SU-DHL-6 (cell line): ENCODE measurements at regions not wholly inside any gene's neighbourhood (a gene's known extent, or its start where the extent isn't known, plus 50 kb on each side); places are given as distances from the start of the nearest gene placed in this dataset.

ENCODE experiments used
- EZH2phosphoT487 ChIP-seq: fragments of 200-600 bp; sonication (generic), shearing (Covaris generic); conservative IDR thresholded peaks from 2 replicates; pipeline ENCODE4 v1.6.1; 2018; ENCODE audit warnings: mild to moderate bottlenecking, antibody characterized with exemption, low read length, moderate library complexity, mixed read lengths
- TF ChIP-seq, protein P1 (sequence below): fragments of 200-600 bp; sonication (generic); IDR thresholded peaks from one replicate; pipeline ENCODE4 v1.5.1; 2017; ENCODE audit warnings: antibody characterized with exemption, mild to moderate bottlenecking, low read length, moderate library complexity; ENCODE audit not compliant: insufficient read depth, poor library complexity, severe bottlenecking

- TF ChIP-seq, protein P1, sequence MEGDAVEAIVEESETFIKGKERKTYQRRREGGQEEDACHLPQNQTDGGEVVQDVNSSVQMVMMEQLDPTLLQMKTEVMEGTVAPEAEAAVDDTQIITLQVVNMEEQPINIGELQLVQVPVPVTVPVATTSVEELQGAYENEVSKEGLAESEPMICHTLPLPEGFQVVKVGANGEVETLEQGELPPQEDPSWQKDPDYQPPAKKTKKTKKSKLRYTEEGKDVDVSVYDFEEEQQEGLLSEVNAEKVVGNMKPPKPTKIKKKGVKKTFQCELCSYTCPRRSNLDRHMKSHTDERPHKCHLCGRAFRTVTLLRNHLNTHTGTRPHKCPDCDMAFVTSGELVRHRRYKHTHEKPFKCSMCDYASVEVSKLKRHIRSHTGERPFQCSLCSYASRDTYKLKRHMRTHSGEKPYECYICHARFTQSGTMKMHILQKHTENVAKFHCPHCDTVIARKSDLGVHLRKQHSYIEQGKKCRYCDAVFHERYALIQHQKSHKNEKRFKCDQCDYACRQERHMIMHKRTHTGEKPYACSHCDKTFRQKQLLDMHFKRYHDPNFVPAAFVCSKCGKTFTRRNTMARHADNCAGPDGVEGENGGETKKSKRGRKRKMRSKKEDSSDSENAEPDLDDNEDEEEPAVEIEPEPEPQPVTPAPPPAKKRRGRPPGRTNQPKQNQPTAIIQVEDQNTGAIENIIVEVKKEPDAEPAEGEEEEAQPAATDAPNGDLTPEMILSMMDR: no peak
- TF ChIP-seq EZH2phosphoT487: no peak
These were observed 127.9 kb downstream of the KCTD12 start for GRCh38 chr13:76758257-76758656.
